Left colon (tissue), 2 donors: ENCODE measurements at regions not wholly inside any gene's neighbourhood (a gene's known extent, or its start where the extent isn't known, plus 50 kb on each side); places are given as distances from the start of the nearest gene placed in this dataset.
A peak's percentile ranks its signal among the peaks of the same experiment; 100 is the strongest.

Experiments
- ATAC-seq: fragments of 200-7000 bp; cut with Tn5 transposase; one replicate; pipeline ENCODE4 v1.9.1; 2020; ENCODE audit warnings: mild to moderate bottlenecking, moderate library complexity
- DNase-seq, 2 donors: peaks; one replicate each; pipeline ENCODE4 v3.0.0-alpha.2; 2020
- intact Hi-C, 2 donors: fragments of 100-400 bp; cut with DNase I in 1 of 2; cut with micrococcal nuclease in 1 of 2; formaldehyde crosslinking; loops; one replicate each; pipeline versions ENCODE4 v1.11.2 to v1.14.0; 2022; cut with DNase I, micrococcal nuclease
- donor health status: DM: no; HTN: no; CAD: no.
- donor health status: DM: yes; HTN: yes; CAD: no.

DNA sequence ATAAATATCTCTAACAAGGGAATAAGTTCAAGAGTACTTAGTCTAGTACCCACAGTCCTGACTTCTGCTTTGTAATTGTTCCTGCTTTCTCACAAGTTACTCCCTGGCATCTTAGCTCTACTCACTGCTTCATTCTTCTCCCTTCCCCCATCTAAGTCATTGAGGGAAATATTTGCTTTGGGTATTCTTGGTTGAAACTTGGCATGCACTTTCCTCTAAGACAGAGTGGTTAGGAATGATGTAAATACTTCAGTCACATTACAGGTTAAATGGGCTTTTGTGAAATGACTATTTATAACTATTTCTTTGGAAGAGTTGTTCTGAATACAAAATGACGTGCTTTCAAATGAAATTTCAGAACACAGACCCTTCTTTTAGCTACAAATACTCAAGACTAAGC lies 67.7 kb upstream of the PLEKHG1 start:
- no peak for ATAC-seq
- no peak for DNase-seq
- intact Hi-C loops, result no loop called here

DNA sequence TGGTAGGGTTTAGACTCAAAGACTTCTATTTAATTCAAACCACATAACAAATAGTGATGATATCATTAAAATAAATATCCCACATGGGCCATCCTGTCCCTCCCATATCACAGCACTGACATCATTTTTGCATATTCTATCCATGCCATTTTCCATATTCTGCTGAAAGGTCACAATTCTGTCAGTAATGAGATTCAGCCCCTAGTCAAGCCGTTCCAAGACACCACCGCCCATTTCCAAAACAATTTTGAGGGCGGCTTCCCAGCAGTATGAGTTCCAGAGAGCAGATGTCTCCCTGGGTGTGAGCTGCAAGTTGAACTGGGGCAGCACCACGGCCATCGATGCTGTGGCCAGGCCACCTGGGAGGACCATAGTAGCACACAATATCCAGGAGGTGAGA lies 65.1 kb upstream of the PLEKHG1 start:
- no peak for DNase-seq
- intact Hi-C loops, result no loop called here
- no peak for ATAC-seq

DNA sequence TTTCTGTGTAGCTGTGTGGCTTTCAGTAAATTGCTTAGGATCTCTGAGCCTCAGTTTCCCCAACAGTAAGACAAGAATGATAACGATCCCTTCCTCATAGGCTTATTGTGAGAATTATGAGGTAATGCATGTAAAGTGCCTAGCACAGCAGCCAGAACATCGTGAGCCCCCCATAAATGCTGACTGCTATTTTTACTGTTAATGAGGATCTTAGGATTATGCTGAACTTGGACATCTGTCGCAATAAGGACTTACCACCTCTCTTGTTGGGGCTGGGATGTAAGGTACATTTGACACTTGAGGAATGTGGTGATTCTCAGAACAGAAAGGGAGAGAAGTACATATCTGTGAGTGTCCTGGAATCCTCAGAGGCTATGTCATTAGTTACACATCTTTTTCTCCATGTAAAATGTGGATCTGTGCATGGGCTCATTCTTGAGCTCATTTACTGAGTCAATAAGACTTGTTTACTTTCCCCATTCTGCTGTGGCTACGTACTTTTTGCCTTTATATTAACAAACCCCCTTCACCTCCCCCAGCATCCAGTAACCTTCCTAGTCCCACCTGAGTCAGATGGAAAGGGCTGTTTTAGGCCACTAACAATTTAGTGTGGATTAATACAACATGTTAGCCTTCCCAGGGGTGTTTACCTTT lies 64.4 kb upstream of the PLEKHG1 start:
- intact Hi-C loops, result no loop called here
- no peak for ATAC-seq

DNA sequence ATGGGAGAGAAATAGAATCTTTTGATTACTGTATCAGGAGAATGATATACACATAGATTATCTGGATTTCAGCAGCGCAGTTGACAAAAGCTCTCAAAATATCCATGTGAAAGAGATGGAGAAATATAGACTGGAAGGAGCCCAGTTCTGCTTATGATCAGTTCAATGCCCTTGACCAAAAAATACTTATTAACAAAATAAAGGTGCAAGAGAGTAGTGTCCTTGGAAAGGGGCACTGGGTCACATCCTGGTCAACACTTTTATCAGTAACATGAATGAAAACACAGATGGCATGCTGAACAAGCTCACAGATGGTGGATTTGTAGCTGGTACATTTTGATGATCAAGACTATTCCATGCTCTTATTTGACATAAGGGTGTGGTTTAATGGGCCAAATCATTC lies 63.9 kb upstream of the PLEKHG1 start:
- intact Hi-C loops, result no loop called here
- DNase-seq (no peak), ATAC-seq (peak; percentile 71)

More for the DNA sequence above, 64.4 kb upstream of the PLEKHG1 start:
- DNase-seq, result no peak

DNA sequence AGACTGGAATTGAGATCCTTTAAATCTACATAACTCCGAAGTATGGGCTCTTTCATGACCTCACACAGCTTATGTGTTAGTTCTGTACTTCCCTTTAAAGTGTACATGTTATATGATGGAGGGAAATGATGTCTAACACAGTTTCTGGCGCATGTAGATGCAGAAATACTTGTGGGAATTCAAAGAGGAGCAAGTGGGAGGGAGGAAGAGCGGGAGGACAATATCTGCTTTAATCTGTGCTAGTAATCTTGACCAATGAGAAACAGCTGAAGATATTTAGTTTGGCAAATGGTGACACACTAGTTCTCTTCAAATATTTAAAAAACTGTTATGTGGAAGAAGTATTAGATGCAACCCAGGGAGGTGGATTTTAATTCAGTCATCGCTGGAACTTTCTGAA lies 62.9 kb upstream of the PLEKHG1 start:
- intact Hi-C loops, result no loop called here
- DNase-seq (no peak), ATAC-seq (no peak)

DNA sequence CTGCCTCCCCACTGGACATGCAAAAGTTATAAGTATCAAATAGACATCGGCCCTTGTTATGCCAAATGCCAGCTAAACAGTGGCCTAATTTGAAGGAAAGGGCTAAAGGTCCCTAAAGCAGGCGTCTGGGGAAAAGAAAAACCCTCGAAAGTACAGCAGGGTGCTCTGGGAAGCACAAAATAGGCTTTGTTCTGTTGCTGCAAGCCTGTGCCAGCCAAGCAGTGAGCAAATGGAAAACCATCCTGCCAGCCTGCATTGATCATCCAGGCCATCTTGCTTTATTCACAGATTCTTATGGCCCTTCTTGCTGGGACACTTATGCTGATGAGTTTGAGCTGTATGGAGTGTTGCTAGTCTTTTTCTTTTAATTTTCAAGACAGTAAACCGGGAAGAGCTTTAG lies 62.2 kb upstream of the PLEKHG1 start:
- intact Hi-C loops, result no loop called here
- DNase-seq (no peak), ATAC-seq (no peak)

DNA sequence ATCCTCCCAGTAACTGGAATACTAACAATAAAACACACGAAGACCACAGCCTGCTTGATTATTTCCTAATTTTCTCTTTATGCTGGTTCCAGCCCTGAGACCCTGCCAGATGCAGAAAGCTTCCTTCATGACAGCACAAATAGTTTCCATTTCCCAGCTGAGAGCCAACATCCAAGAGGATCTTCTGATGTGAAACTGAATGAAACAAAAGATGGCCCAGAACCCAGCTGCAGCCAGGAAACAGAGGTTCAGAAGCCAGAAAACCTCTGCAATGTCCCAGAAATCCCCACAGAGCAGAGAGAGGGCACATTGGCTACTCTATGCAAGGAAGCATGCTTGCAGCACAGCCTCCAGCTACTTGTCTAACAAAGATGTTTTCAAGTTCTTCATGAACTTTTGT lies 61.8 kb upstream of the PLEKHG1 start:
- intact Hi-C loops, result no loop called here
- DNase-seq (no peak), ATAC-seq (no peak)

DNA sequence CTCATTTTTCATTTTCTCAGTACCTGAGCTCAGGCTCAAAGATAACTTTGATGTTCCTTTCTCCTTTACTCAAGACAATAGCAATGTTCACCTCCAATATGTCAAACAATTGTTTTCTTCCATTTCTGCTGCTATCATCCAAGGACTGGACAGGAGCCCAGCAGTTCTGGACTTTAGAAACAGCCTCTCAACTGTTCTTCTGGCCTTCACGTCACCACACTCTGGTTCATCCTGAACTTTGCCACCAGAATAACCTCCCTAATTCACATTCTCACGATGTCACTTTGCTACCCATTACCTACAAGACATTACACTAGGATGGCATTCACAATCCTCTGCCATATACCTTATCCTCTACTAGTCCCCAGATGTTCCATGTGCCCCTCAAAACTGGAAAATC lies 60.6 kb upstream of the PLEKHG1 start:
- intact Hi-C loops, result no loop called here
- ATAC-seq (no peak), DNase-seq (no peak)

DNA sequence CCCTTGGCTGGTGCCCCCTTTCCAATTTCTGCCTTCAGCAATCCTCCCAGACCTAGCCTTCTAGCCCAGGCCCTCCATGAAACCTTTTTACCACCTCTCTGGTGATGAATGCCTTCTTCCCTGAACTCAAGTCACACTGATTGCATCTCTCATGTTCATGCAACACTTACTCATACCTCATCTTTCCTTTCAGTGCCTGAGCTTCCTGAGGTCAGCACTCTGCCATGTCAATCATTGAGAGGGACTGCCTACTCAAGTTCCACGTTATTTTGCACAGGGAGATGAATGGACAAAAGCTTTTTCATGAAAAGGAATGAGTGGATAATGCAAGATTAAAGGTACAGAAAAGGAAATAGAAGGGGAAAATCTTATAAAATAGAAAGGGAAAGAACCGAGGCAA lies 60.1 kb upstream of the PLEKHG1 start:
- ATAC-seq (no peak), DNase-seq (no peak)
- intact Hi-C loops, result no loop called here

DNA sequence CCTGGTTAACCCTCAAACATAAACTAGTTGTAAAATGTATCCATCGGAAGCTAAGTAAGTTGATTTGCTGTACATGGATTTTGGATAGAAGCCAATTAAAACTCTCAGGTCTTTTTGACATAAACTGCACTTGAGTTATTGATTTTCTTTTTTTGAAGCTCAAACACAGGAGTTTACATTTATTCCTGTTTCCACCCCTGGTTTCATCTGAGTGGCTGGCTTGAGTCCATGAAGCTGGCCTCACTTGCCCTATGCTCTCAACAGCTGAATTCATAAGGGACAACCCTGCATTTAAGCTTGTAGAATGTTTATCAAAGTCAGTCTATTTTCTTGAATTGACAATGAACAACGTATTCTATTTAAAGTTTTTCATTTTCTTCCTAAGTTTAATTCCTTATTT lies 58.1 kb upstream of the PLEKHG1 start:
- ATAC-seq (no peak), DNase-seq (no peak)
- intact Hi-C loops, result no loop called here

DNA sequence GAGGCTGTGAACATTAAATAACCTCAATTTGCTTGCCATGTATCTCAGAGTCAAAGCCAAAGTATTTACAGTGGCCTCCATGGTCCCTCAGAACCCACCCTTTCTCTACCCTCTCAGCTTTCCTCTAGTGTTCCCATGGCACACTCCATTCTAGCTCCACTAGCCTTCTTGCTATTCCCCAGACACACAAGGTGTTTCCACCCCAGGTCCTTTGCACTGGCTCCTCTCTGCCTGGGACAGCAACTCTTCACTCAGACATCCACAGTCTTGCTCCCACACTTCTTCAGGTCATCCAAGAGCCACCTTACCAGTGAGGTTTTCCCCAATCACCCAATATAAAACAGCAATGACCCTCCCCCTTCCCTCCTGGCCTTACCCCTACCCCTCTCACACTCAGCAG lies 56.5 kb upstream of the PLEKHG1 start:
- intact Hi-C loops, result no loop called here
- no peak for DNase-seq
- ATAC-seq, result no peak

DNA sequence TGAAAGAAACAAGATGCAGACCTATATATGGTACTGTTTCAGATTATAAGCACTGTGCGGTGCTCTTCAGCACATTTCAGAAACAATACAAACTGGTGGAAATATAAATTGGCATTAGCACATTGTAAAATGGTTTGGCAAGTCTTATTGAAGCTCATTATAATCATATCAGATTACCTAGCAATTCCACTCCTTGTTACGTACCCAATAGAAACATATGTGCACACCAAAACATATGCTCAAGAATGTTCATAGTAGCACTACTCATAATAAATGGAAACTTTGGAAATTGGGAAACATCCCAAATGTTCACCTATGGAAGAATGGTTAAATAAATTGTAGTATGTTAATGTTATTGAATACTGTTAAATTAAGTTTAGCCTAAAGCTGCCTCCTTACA lies 54.9 kb upstream of the PLEKHG1 start:
- intact Hi-C loops, result no loop called here

DNA sequence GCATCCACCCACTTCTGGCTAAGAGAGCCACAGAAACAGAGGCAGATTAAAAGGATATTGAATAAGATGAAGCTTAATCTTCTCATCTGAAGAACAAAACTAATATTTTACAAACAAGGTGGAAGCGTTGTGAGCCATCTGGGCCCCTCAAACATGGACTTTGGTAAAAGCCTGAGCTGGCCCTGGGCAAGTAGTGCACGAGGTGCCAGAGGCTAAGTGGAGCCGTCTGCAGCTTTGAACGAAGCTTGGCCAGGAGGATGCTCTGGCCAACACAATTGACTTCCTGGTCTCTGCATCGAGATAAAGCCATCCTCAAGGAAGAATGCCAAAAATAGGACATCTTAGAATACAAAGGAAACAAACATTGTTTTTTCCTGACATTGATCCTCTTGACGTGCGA lies 53.2 kb upstream of the PLEKHG1 start:
- no peak for ATAC-seq
- intact Hi-C loops, result no loop called here
- no peak for DNase-seq

More for the DNA sequence above, 54.9 kb upstream of the PLEKHG1 start:
- no peak for DNase-seq
- ATAC-seq, result no peak

DNA sequence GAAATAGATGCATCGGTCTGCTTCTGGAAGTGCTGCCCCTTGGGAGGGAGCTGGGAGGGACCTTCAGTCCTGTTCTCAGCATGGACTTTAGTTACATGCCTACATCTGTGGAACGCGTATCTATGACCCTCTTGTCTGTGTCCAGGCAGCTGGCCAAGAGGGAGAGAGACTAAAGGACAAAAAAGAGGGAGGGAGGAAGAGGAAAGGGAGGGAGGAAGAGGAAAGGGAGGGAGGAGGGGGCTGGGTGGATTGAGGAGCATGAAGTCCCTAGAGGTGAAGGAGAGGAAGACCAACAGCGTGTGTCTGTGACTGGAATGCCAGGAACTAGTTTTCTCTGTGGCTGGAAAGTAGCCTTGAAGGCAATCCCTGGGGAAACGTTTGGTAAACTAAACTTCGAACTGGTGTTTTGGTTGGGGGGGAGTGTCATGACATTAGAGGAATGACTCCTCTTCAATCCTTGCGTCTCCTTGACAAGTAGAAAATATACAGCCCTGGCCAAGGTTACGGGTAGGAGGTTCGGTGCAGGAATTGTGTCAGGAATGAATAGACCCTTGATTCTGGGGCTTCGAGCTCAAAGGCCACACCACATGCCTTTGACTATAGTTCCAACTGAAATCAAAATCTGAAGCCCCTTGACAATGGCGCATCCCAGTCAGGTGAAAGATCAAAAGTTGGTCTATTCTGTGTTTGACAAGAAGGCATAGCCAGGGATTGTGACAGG lies 52.0 kb upstream of the PLEKHG1 start:
- ATAC-seq (no peak), DNase-seq (no peak)
- intact Hi-C loops, result no loop called here

DNA sequence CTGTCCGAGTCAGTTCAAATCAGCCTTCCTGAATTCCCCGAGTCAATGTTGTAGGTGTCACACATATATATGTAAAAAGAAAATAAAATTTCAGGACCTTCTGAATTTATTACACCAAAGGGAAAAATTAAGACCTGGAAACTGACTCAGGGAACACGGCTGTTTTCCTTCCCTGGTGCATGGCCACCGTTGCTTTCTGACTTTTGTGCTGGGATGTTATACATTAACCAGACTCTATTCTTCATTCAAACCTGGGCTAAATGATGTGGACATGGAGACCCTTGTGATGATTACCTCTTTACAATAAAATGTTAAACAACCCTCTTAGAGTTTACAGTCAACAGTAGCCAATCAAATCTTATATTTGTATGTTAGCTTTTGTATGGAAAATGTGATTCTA lies 51.4 kb upstream of the PLEKHG1 start:
- ATAC-seq (no peak), DNase-seq (no peak)
- intact Hi-C loops, result no loop called here

DNA sequence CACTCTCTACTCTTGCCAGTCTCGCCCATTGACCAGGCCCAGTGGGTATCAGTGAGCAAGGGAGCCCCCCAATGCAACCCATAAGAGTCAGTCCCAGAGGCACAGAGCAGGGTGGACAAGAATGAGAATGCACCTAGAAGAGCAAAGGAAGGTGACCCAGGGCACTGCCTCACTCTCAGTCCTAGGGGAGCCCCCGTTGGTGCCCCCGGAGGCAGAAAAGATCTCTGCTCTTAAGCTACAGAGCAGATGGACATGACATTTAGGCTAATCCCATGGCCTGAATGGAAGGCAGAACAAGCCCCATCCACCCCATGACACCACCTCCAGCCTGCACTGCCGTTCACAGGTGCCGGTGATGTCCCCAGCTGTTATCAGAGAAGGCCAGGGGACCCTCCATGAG lies 50.7 kb upstream of the PLEKHG1 start:
- DNase-seq, result no peak
- intact Hi-C loops, result no loop called here
- no peak for ATAC-seq

DNA sequence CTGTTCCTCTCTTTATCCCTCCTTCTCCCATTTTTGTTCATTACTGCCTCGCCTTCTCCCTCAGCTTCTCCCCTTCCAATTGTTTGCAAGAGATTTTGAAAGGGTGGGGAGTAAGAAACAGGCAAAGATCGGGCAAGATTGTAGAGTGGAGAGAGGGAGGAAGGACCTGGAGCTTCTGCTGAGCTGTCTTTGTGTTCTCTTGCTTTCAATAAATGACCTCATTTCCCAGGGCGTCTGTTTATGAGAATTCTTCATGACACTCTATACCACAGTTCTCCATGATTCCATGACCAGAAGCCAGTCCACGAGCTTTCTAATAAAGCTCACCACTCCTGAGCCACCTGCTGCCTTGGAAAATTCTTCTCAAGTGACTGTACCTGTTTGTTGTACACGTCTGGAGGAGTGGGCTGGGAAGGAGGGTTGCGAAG lies 50.0 kb upstream of the PLEKHG1 start:
- intact Hi-C loops, result no loop called here
- ATAC-seq, result no peak
- DNase-seq, result no peak
